Stimulated activated CD4-positive, alpha-beta T cell treated with anti-CD3 and anti-CD28 coated beads, Interleukin-2, amount 100 ng/mL, for 24 hours (primary cell): ENCODE measurements at regions not wholly inside any gene's neighbourhood (a gene's known extent, or its start where the extent isn't known, plus 50 kb on each side); places are given as distances from the start of the nearest gene placed in this dataset.
"Not testable (repeated sequence)": the region's sequence is repeated elsewhere in the genome, so short reads cannot be mapped to it uniquely, and the experiment has no call there.

Source experiments
- DNase-seq, 2 donors: peaks; one replicate each; pipeline ENCODE4 v3.0.0-alpha.2; 2020

GRCh38 chr6:101116337-101116736, 235.2 kb upstream of the ASCC3 start:
- DNase-seq: no peak

- no peak for DNase-seq
Observed at GRCh38 chr6:101117393-101118135, 236.4 kb upstream of the ASCC3 start.

- no peak for DNase-seq
Observed at GRCh38 chr6:101118136-101118396, 236.9 kb upstream of the ASCC3 start.

- no peak for DNase-seq
Observed at GRCh38 chr6:101120747-101121146, 239.6 kb upstream of the ASCC3 start.

- no peak for DNase-seq
Observed at GRCh38 chr6:101125380-101125971, 244.3 kb upstream of the ASCC3 start.

- DNase-seq: no peak
Observed at GRCh38 chr6:101126501-101126900, 245.4 kb upstream of the ASCC3 start.

- no peak for DNase-seq
Observed at GRCh38 chr6:101129851-101130250, 248.7 kb upstream of the ASCC3 start.

GRCh38 chr6:101146389-101146788, 247.1 kb upstream of the GRIK2 start:
- DNase-seq: no peak

GRCh38 chr6:101150226-101150625, 243.3 kb upstream of the GRIK2 start:
- no peak for DNase-seq

- DNase-seq: not testable (repeated sequence)
Observed at GRCh38 chr6:101157638-101158037, 235.9 kb upstream of the GRIK2 start.

- no peak for DNase-seq
Observed at GRCh38 chr6:101163611-101164010, 229.9 kb upstream of the GRIK2 start.

GRCh38 chr6:101167638-101168037, 225.9 kb upstream of the GRIK2 start:
- DNase-seq: no peak

- DNase-seq: not testable (repeated sequence)
Observed at GRCh38 chr6:101171049-101171448, 222.5 kb upstream of the GRIK2 start.

- no peak for DNase-seq
Observed at GRCh38 chr6:101178748-101179147, 214.8 kb upstream of the GRIK2 start.

- no peak for DNase-seq
Observed at GRCh38 chr6:101181006-101181405, 212.5 kb upstream of the GRIK2 start.

- DNase-seq: not testable (repeated sequence)
Observed at GRCh38 chr6:101188285-101188798, 205.2 kb upstream of the GRIK2 start.

GRCh38 chr6:101195588-101195987, 197.9 kb upstream of the GRIK2 start:
- DNase-seq: no peak

- no peak for DNase-seq
Observed at GRCh38 chr6:101199441-101199840, 194.1 kb upstream of the GRIK2 start.

- DNase-seq: no peak
Observed at GRCh38 chr6:101202867-101203374, 190.6 kb upstream of the GRIK2 start.

GRCh38 chr6:101203664-101204063, 189.8 kb upstream of the GRIK2 start:
- no peak for DNase-seq

- no peak for DNase-seq
Observed at GRCh38 chr6:101208152-101208551, 185.4 kb upstream of the GRIK2 start.

- no peak for DNase-seq
Observed at GRCh38 chr6:101212640-101213039, 180.9 kb upstream of the GRIK2 start.

GRCh38 chr6:101222007-101222406, 171.5 kb upstream of the GRIK2 start:
- DNase-seq: no peak

GRCh38 chr6:101224751-101225150, 168.8 kb upstream of the GRIK2 start:
- no peak for DNase-seq
